ENCODE measurements at regions not wholly inside any gene's neighbourhood (a gene's known extent, or its start where the extent isn't known, plus 50 kb on each side); places are given as distances from the start of the nearest gene placed in this dataset.

- Histone ChIP-seq H3K4me3 (ENCODE audit: low read depth in 1 of 3, low read length in 3 of 3) (no peak overlapping the region), H3K27me3 (ENCODE audit: control insufficient read depth in 4 of 4, insufficient read depth in 4 of 4, low read length in 3 of 4) (no peaks in the 10 kb centered on the region), H3K9me3 (ENCODE audit: control insufficient read depth in 4 of 4, low read length in 3 of 4) (no peaks in the 10 kb centered on the region), H3K36me3 (ENCODE audit: control insufficient read depth in 4 of 4, insufficient read depth in 3 of 4, low read depth in 1 of 4, low read length in 3 of 4) (no peaks in the 10 kb centered on the region), H3K27ac (ENCODE audit: low read depth in 1 of 2, low read length in 2 of 2) (no peak overlapping the region), H3K4me1 (ENCODE audit: control insufficient read depth in 4 of 4, insufficient read depth in 4 of 4, low read length in 3 of 4) (no peaks in the 10 kb centered on the region), H3K9ac (ENCODE audit: low read depth in 1 of 2, low read length in 2 of 2) (no peak overlapping the region)
- WGBS, result 87% methylated on average over 3 of the region's 3 CpGs
- DNase-seq (ENCODE audit: low spot score), result no peak
- TF ChIP-seq FOXA1 (IDR thresholded peaks at IDR 0.05), result no peak
- TF ChIP-seq FOXA2 (IDR thresholded peaks at IDR 0.05), result no peak
- no peak for TF ChIP-seq RAD21 (IDR thresholded peaks at IDR 0.05)
- no peak for TF ChIP-seq RXRA (IDR thresholded peaks at IDR 0.05)
- TF ChIP-seq CTCF (IDR thresholded peaks at IDR 0.05; ENCODE audit: low read depth, low read length, missing input control), result no peak
- TF ChIP-seq HNF4A (conservative IDR thresholded peaks at IDR 0.05), result no peak
- TF ChIP-seq EGR1 (IDR thresholded peaks at IDR 0.05; ENCODE audit: low read depth in 2 of 2), result no peak
These were observed 531.6 kb upstream of the TBX3 start for GRCh38 chr12:115215544-115215943.

GRCh38 chr12:115213538-115214016 lies 529.6 kb upstream of the TBX3 start:
- no peaks in the 10 kb centered on the region for H3K36me3 ChIP-seq (ENCODE audit: control insufficient read depth in 4 of 4, insufficient read depth in 3 of 4, low read depth in 1 of 4, low read length in 3 of 4)
- DNase-seq (ENCODE audit: low spot score), result no peak
- WGBS, result 65% methylated on average over 6 of the region's 6 CpGs
- no peaks in the 10 kb centered on the region for H3K9me3 ChIP-seq (ENCODE audit: control insufficient read depth in 4 of 4, low read length in 3 of 4)
- no peaks in the 10 kb centered on the region for H3K4me1 ChIP-seq (ENCODE audit: control insufficient read depth in 4 of 4, insufficient read depth in 4 of 4, low read length in 3 of 4)
- H3K4me3 ChIP-seq (ENCODE audit: low read depth in 1 of 3, low read length in 3 of 3), result no peak overlapping the region
- no peaks in the 10 kb centered on the region for H3K27me3 ChIP-seq (ENCODE audit: control insufficient read depth in 4 of 4, insufficient read depth in 4 of 4, low read length in 3 of 4)
- H3K27ac ChIP-seq (ENCODE audit: low read depth in 1 of 2, low read length in 2 of 2), result no peak overlapping the region
- TF ChIP-seq MAX (IDR thresholded peaks at IDR 0.05) (no peak), EGR1 (IDR thresholded peaks at IDR 0.05; ENCODE audit: low read depth in 2 of 2) (no peak), GABPA (IDR thresholded peaks at IDR 0.05 in 1 of 2, conservative IDR thresholded peaks at IDR 0.05 in 1 of 2) (no peak), RAD21 (IDR thresholded peaks at IDR 0.05) (no peak), FOXA2 (IDR thresholded peaks at IDR 0.05) (no peak), FOXA1 (IDR thresholded peaks at IDR 0.05) (no peak), TAF1 (conservative IDR thresholded peaks at IDR 0.05) (no peak), NR2F2 (IDR thresholded peaks at IDR 0.05) (no peak), YY1 (IDR thresholded peaks at IDR 0.05) (no peak)
- H3K9ac ChIP-seq (ENCODE audit: low read depth in 1 of 2, low read length in 2 of 2), result no peak overlapping the region

GRCh38 chr12:115213118-115213517 lies 529.1 kb upstream of the TBX3 start:
- no peaks in the 10 kb centered on the region for H3K4me1 ChIP-seq (ENCODE audit: control insufficient read depth in 4 of 4, insufficient read depth in 4 of 4, low read length in 3 of 4)
- DNase-seq (ENCODE audit: low spot score), result no peak
- no peaks in the 10 kb centered on the region for H3K27me3 ChIP-seq (ENCODE audit: control insufficient read depth in 4 of 4, insufficient read depth in 4 of 4, low read length in 3 of 4)
- 80% methylated on average over 1 of the region's 1 CpG for WGBS
- H3K27ac ChIP-seq (ENCODE audit: low read depth in 1 of 2, low read length in 2 of 2), result no peak overlapping the region
- no peaks in the 10 kb centered on the region for H3K36me3 ChIP-seq (ENCODE audit: control insufficient read depth in 4 of 4, insufficient read depth in 3 of 4, low read depth in 1 of 4, low read length in 3 of 4)
- no peak overlapping the region for H3K9ac ChIP-seq (ENCODE audit: low read depth in 1 of 2, low read length in 2 of 2)
- H3K4me3 ChIP-seq (ENCODE audit: low read depth in 1 of 3, low read length in 3 of 3), result no peak overlapping the region
- no peaks in the 10 kb centered on the region for H3K9me3 ChIP-seq (ENCODE audit: control insufficient read depth in 4 of 4, low read length in 3 of 4)
- TF ChIP-seq FOXA1 (IDR thresholded peaks at IDR 0.05), result no peak
- TF ChIP-seq MAX (IDR thresholded peaks at IDR 0.05), result no peak
- no peak for TF ChIP-seq YY1 (IDR thresholded peaks at IDR 0.05)
- TF ChIP-seq ATF3 (IDR thresholded peaks at IDR 0.05), result no peak
- no peak for TF ChIP-seq TAF1 (conservative IDR thresholded peaks at IDR 0.05)
- TF ChIP-seq HNF4A (conservative IDR thresholded peaks at IDR 0.05), result no peak
- TF ChIP-seq REST (IDR thresholded peaks at IDR 0.05), result no peak
- TF ChIP-seq NR2F2 (IDR thresholded peaks at IDR 0.05), result no peak
- no peak for TF ChIP-seq GABPA (IDR thresholded peaks at IDR 0.05 in 1 of 2, conservative IDR thresholded peaks at IDR 0.05 in 1 of 2)
- TF ChIP-seq HNF4G (IDR thresholded peaks at IDR 0.05), result no peak
- TF ChIP-seq RXRA (IDR thresholded peaks at IDR 0.05), result no peak
- TF ChIP-seq CTCF (IDR thresholded peaks at IDR 0.05; ENCODE audit: low read depth, low read length, missing input control), result no peak
- TF ChIP-seq FOXA2 (IDR thresholded peaks at IDR 0.05), result no peak
- TF ChIP-seq SP1 (IDR thresholded peaks at IDR 0.05), result no peak

All from liver (tissue), 8 donors.